H1 (cell line): ENCODE measurements at regions not wholly inside any gene's neighbourhood (a gene's known extent, or its start where the extent isn't known, plus 50 kb on each side); places are given as distances from the start of the nearest gene placed in this dataset.
A peak's percentile ranks its signal among the peaks of the same experiment; 100 is the strongest.

ENCODE experiments used
- CTCF ChIA-PET: fragments of 300-600 bp; sonication (Branson Sonifier 250); formaldehyde crosslinking; loops from one replicate; lab custom pipeline; 2021; ENCODE audit not compliant: partially characterized antibody; lab: Charles Lee
- POLR2A ChIA-PET: fragments of 300-600 bp; sonication (Branson Sonifier 250); formaldehyde crosslinking; loops from one replicate; lab custom pipeline; 2021; ENCODE audit warnings: inconsistent platforms; ENCODE audit not compliant: partially characterized antibody; lab: Charles Lee
- DNase-seq, 2 experiments: peaks; one replicate each; pipeline versions ENCODE4 v3.0.0 to v3.0.0-alpha.2; 2010 to 2022; ENCODE audit warnings: low spot score in 2 of 2, low read depth in 1 of 2, mixed read lengths in 1 of 2
- FAIRE-seq: peaks from 2 replicates; lab custom pipeline; 2011; peaks lifted over from hg19 to GRCh38; lab: Jason Lieb, UNC
- H2AFZ ChIP-seq: 2 replicates; pipeline ENCODE4 v1.8.1; 2012; ENCODE audit warnings: low read length, inconsistent platforms
- H2AK5ac ChIP-seq: 2 replicates; pipeline ENCODE4 v1.6.1; 2013; ENCODE audit warnings: low read depth, low read length
- H2BK120ac ChIP-seq: replicated peaks from 2 replicates; pipeline ENCODE3; 2013; ENCODE audit warnings: low read depth, low read length, inconsistent platforms
- H2BK12ac ChIP-seq: 2 replicates; pipeline ENCODE4 v1.6.1; 2013; ENCODE audit warnings: low read depth, low read length
- H2BK15ac ChIP-seq: 2 replicates; pipeline ENCODE4 v1.6.1; 2013; ENCODE audit warnings: low read length
- H2BK20ac ChIP-seq: 2 replicates; pipeline ENCODE4 v1.6.1; 2013; ENCODE audit warnings: low read length
- H2BK5ac ChIP-seq: 2 replicates; pipeline ENCODE4 v1.6.1; 2013; ENCODE audit warnings: low read depth, low read length
- H3K14ac ChIP-seq: 2 replicates; pipeline ENCODE4 v1.6.1; 2013; ENCODE audit warnings: inconsistent platforms; ENCODE audit not compliant: insufficient read length
- H3K18ac ChIP-seq: 2 replicates; pipeline ENCODE4 v1.6.1; 2013; ENCODE audit warnings: low read length; ENCODE audit errors: extremely low read depth
- H3K23ac ChIP-seq: 2 replicates; pipeline ENCODE4 v1.6.1; 2013; ENCODE audit warnings: inconsistent platforms; ENCODE audit not compliant: insufficient read length
- H3K23me2 ChIP-seq: 2 replicates; pipeline ENCODE4 v1.6.1; 2013; ENCODE audit warnings: low read depth, low read length
- H3K27ac ChIP-seq: 2 replicates; pipeline ENCODE4 v1.6.1; 2011; ENCODE audit warnings: low read depth, low read length, inconsistent platforms
- H3K27me3 ChIP-seq, 4 experiments: replicated peaks in 1 of 4; 1 replicate in 1 of 4; 2 replicates in 3 of 4; pipeline versions ENCODE4 v1.6.1 to v1.8.1; 2011 to 2013; ENCODE audit warnings: low read length in 3 of 4, mild to moderate bottlenecking in 3 of 4, inconsistent platforms in 2 of 4, mixed read lengths in 2 of 4, moderate library complexity in 1 of 4; ENCODE audit not compliant: control insufficient read depth in 3 of 4, insufficient read depth in 3 of 4; ENCODE audit errors: extremely low read depth in 1 of 4
- H3K36me3 ChIP-seq, 4 experiments: 2 replicates each; pipeline versions ENCODE4 v1.6.1 to v1.8.1; 2011 to 2013; ENCODE audit warnings: mild to moderate bottlenecking in 4 of 4, low read length in 3 of 4, moderate library complexity in 2 of 4, control low read depth in 1 of 4, inconsistent platforms in 1 of 4; ENCODE audit not compliant: insufficient read depth in 4 of 4, control insufficient read depth in 2 of 4
- H3K4ac ChIP-seq: replicated peaks from 2 replicates; pipeline ENCODE3; 2013; ENCODE audit warnings: low read length, low read depth, mixed read lengths, inconsistent platforms; ENCODE audit not compliant: insufficient read length
- H3K4me1 ChIP-seq, 4 experiments: replicated peaks in 1 of 4; 1 replicate in 1 of 4; 2 replicates in 3 of 4; pipeline versions ENCODE4 v1.6.1 to v1.8.1; 2011 to 2013; ENCODE audit warnings: low read length in 3 of 4, inconsistent platforms in 2 of 4, mixed read lengths in 1 of 4; ENCODE audit not compliant: insufficient read depth in 4 of 4, control insufficient read depth in 3 of 4
- H3K4me2 ChIP-seq, 2 experiments: 2 replicates each; pipeline versions ENCODE4 v1.6.1 to v1.8.1; 2011 to 2013; ENCODE audit warnings: low read depth in 2 of 2, low read length in 2 of 2, control low read depth in 1 of 2, inconsistent platforms in 1 of 2, mild to moderate bottlenecking in 1 of 2; ENCODE audit not compliant: insufficient read depth in 1 of 2
- H3K4me3 ChIP-seq, 4 experiments: fragments of 200-600, 300-600 bp in 1 of 4; sonication (generic), shearing (Covaris generic), sonication (Bioruptor Twin) in 1 of 4; 2 replicates each; pipeline versions ENCODE4 v1.5.1 to v1.8.1; 2011 to 2016; ENCODE audit warnings: low read length in 4 of 4, low read depth in 3 of 4, control low read depth in 2 of 4, inconsistent platforms in 2 of 4, mild to moderate bottlenecking in 2 of 4, mixed read lengths in 1 of 4, moderate library complexity in 1 of 4; ENCODE audit not compliant: insufficient read depth in 2 of 4; ENCODE audit errors: extremely low read depth in 1 of 4
- H3K56ac ChIP-seq: replicated peaks from 2 replicates; pipeline ENCODE3; 2013; ENCODE audit warnings: low read depth, mild to moderate bottlenecking, mixed read lengths, low read length, inconsistent platforms; ENCODE audit not compliant: insufficient read length
- H3K79me1 ChIP-seq: 2 replicates; pipeline ENCODE4 v1.6.1; 2013; ENCODE audit warnings: low read depth, low read length, control low read depth
- H3K79me2 ChIP-seq, 2 experiments: 2 replicates each; pipeline versions ENCODE4 v1.6.1 to v1.8.1; 2012 to 2013; ENCODE audit warnings: low read length in 2 of 2, mild to moderate bottlenecking in 2 of 2, inconsistent platforms in 1 of 2; ENCODE audit not compliant: insufficient read depth in 2 of 2, control insufficient read depth in 1 of 2
- H3K9ac ChIP-seq, 4 experiments: replicated peaks in 1 of 4; 1 replicate in 1 of 4; 2 replicates in 3 of 4; pipeline versions ENCODE4 v1.6.1 to v1.8.1; 2011 to 2013; ENCODE audit warnings: low read depth in 3 of 4, low read length in 3 of 4, control low read depth in 2 of 4, mild to moderate bottlenecking in 2 of 4, moderate library complexity in 2 of 4, inconsistent platforms in 1 of 4; ENCODE audit errors: extremely low read depth in 1 of 4
- H3K9me3 ChIP-seq, 2 experiments: 2 replicates each; pipeline versions ENCODE4 v1.6.1 to v1.8.1; 2012 to 2013; ENCODE audit warnings: mild to moderate bottlenecking in 2 of 2, moderate library complexity in 2 of 2, control low read depth in 1 of 2, inconsistent platforms in 1 of 2, low read depth in 1 of 2, low read length in 1 of 2, mixed read lengths in 1 of 2; ENCODE audit not compliant: insufficient read depth in 2 of 2
- H4K20me1 ChIP-seq, 2 experiments: replicated peaks in 1 of 2; 2 replicates each; pipeline versions ENCODE3 to v1.8.1; 2011 to 2013; ENCODE audit warnings: inconsistent platforms in 2 of 2, low read length in 2 of 2, mild to moderate bottlenecking in 1 of 2; ENCODE audit not compliant: insufficient read depth in 2 of 2, control insufficient read depth in 1 of 2
- H4K5ac ChIP-seq: 2 replicates; pipeline ENCODE4 v1.6.1; 2013; ENCODE audit warnings: low read length, low read depth, mixed read lengths, inconsistent platforms; ENCODE audit not compliant: insufficient read length
- H4K8ac ChIP-seq: 2 replicates; pipeline ENCODE4 v1.8.0; 2013; ENCODE audit warnings: mild to moderate bottlenecking, moderate library complexity, low read length, inconsistent platforms; ENCODE audit not compliant: insufficient read depth; ENCODE audit errors: extremely low read depth
- H4K91ac ChIP-seq: replicated peaks from 2 replicates; pipeline ENCODE3; 2013; ENCODE audit warnings: low read length, mixed read lengths, inconsistent platforms; ENCODE audit not compliant: insufficient read length
- ASH2L ChIP-seq: fragments of 200-600, 300-600 bp; sonication (generic); IDR thresholded peaks from one replicate; pipeline ENCODE4 v1.7.1; 2017; ENCODE audit warnings: low read length
- ATF3 ChIP-seq: IDR thresholded peaks from 2 replicates; pipeline ENCODE4 v1.6.1; 2011; ENCODE audit warnings: low read depth, mild to moderate bottlenecking, low read length; ENCODE audit not compliant: insufficient read depth
- HDAC2 ChIP-seq, 2 experiments: fragments of 300-600 bp in 1 of 2; sonication (generic) in 1 of 2; IDR thresholded peaks; 2 replicates each; pipeline ENCODE4 v1.6.1; 2011 to 2012; ENCODE audit warnings: low read depth in 2 of 2, low read length in 2 of 2, mild to moderate bottlenecking in 2 of 2, moderate library complexity in 2 of 2, borderline replicate concordance in 1 of 2, inconsistent platforms in 1 of 2
- MAFK ChIP-seq: IDR thresholded peaks from 2 replicates; pipeline ENCODE4 v1.6.1; 2012; ENCODE audit warnings: low read depth, mild to moderate bottlenecking, improper control_type of control experiment, low read length
- POU5F1 ChIP-seq: IDR thresholded peaks from 2 replicates; pipeline ENCODE4 v1.6.1; 2011; ENCODE audit warnings: low read depth, mild to moderate bottlenecking, low read length, moderate library complexity
- RXRA ChIP-seq: IDR thresholded peaks from 2 replicates; pipeline ENCODE4 v1.6.1; 2011; ENCODE audit warnings: low read depth, mild to moderate bottlenecking, low read length, moderate library complexity; ENCODE audit not compliant: insufficient read depth
- WGBS, 2 experiments: shearing (Covaris generic) in 1 of 2; methylation state at CpG; one replicate each; pipeline versions ENCODE4 v1.1.6 to v1.1.7; 2013 to 2015; ENCODE audit warnings: low lambda C conversion rate in 2 of 2, mixed read lengths in 2 of 2, inconsistent platforms in 1 of 2, low coverage in 1 of 2, missing lambda C conversion rate in 1 of 2; ENCODE audit not compliant: insufficient replicate concordance in 2 of 2, insufficient coverage in 1 of 2, insufficient read length in 1 of 2; ENCODE audit errors: extremely low coverage in 1 of 2, missing lambda C conversion rate in 1 of 2; 5-methylcytosine and 5-hydroxymethylcytosine counted together

GRCh38 chr13:73924607-73925006 is 209.6 kb downstream of the KLF12 start:
- Histone ChIP-seq H4K5ac (no peak overlapping the region), H4K8ac (no peak overlapping the region), H3K9me3 (no peaks in the 10 kb centered on the region), H3K79me2 (no peaks in the 10 kb centered on the region), H3K79me1 (no peaks in the 10 kb centered on the region), H3K4me1 (no peaks in the 10 kb centered on the region), H3K9ac (no peak overlapping the region), H4K20me1 (no peaks in the 10 kb centered on the region), H4K91ac (no peak overlapping the region), H3K23ac (no peak overlapping the region), H3K36me3 (no peaks in the 10 kb centered on the region), H3K23me2 (no peaks in the 10 kb centered on the region), H3K56ac (peak overlapping the region; percentile 25), H3K14ac (no peak overlapping the region), H2AK5ac (no peak overlapping the region), H3K4me3 (no peak overlapping the region), H3K4me2 (no peak overlapping the region), H2BK15ac (no peak overlapping the region), H2BK5ac (no peak overlapping the region), H2AFZ (no peak overlapping the region), H3K27ac (no peak overlapping the region), H2BK20ac (no peak overlapping the region), H2BK12ac (no peak overlapping the region), H3K18ac (no peak overlapping the region), H3K27me3 (no peaks in the 10 kb centered on the region), H2BK120ac (no peak overlapping the region), H3K4ac (no peak overlapping the region)
- 97% methylated on average over 1 of the region's 1 CpG; no CpG with 5 or more reads in 1 of the 2 experiments for WGBS, 2 experiments
- POLR2A ChIA-PET = no interaction called here
- CTCF ChIA-PET = no interaction called here
- no peak for DNase-seq
- no peak for FAIRE-seq
- no peak for TF ChIP-seq MAFK
- TF ChIP-seq ASH2L = no peak
- no peak for TF ChIP-seq ATF3
- no peak for TF ChIP-seq HDAC2 (IDR thresholded peaks at IDR 0.05; ENCODE audit: borderline replicate concordance in 1 of 2, low read depth in 2 of 2, low read length in 2 of 2)
- no peak for TF ChIP-seq POU5F1
- TF ChIP-seq RXRA = no peak
